ENCODE measurements at regions not wholly inside any gene's neighbourhood (a gene's known extent, or its start where the extent isn't known, plus 50 kb on each side); places are given as distances from the start of the nearest gene placed in this dataset.

- DNase-seq (ENCODE audit: low read depth), result no peak
- no peak for TF ChIP-seq CTCF (IDR thresholded peaks at IDR 0.05; ENCODE audit: insufficient read depth, low read depth, low read length)
- H3K4me3 ChIP-seq (ENCODE audit: low read depth, low read length), result no peak overlapping the region
These were observed 208.0 kb downstream of the NR2F2 start for GRCh38 chr15:96538491-96538890.

- TF ChIP-seq CTCF (IDR thresholded peaks at IDR 0.05; ENCODE audit: insufficient read depth, low read depth, low read length), result no peak
- no peak overlapping the region for H3K4me3 ChIP-seq (ENCODE audit: low read depth, low read length)
- no peak for DNase-seq (ENCODE audit: low read depth)
These were observed 209.8 kb downstream of the NR2F2 start for GRCh38 chr15:96540283-96540682.

- TF ChIP-seq CTCF (IDR thresholded peaks at IDR 0.05; ENCODE audit: insufficient read depth, low read depth, low read length), result no peak
- no peak for DNase-seq (ENCODE audit: low read depth)
These were observed 211.8 kb downstream of the NR2F2 start for GRCh38 chr15:96542130-96542770.

GRCh38 chr15:96544162-96544756 lies 213.8 kb downstream of the NR2F2 start:
- no peak for TF ChIP-seq CTCF (IDR thresholded peaks at IDR 0.05; ENCODE audit: insufficient read depth, low read depth, low read length)
- DNase-seq (ENCODE audit: low read depth), result peak; percentile 7
- H3K4me3 ChIP-seq (ENCODE audit: low read depth, low read length), result no peak overlapping the region

More at GRCh38 chr15:96542130-96542770, 211.8 kb downstream of the NR2F2 start:
- H3K4me3 ChIP-seq (ENCODE audit: low read depth, low read length), result no peak overlapping the region

GRCh38 chr15:96549136-96549535 lies 218.6 kb downstream of the NR2F2 start:
- no peak for TF ChIP-seq CTCF (IDR thresholded peaks at IDR 0.05; ENCODE audit: insufficient read depth, low read depth, low read length)
- H3K4me3 ChIP-seq (ENCODE audit: low read depth, low read length), result no peak overlapping the region

GRCh38 chr15:96551196-96551595 lies 220.7 kb downstream of the NR2F2 start:
- no peak for TF ChIP-seq CTCF (IDR thresholded peaks at IDR 0.05; ENCODE audit: insufficient read depth, low read depth, low read length)
- DNase-seq (ENCODE audit: low read depth), result no peak
- no peak overlapping the region for H3K4me3 ChIP-seq (ENCODE audit: low read depth, low read length)

More at GRCh38 chr15:96549136-96549535, 218.6 kb downstream of the NR2F2 start:
- DNase-seq (ENCODE audit: low read depth), result no peak

All from fibroblast of villous mesenchyme (primary cell).